ENCODE measurements at regions not wholly inside any gene's neighbourhood (a gene's known extent, or its start where the extent isn't known, plus 50 kb on each side); places are given as distances from the start of the nearest gene placed in this dataset.

GRCh38 chr7:7125963-7126362 is 56.4 kb upstream of the C1GALT1 start:
- TF ChIP-seq, protein P1, sequence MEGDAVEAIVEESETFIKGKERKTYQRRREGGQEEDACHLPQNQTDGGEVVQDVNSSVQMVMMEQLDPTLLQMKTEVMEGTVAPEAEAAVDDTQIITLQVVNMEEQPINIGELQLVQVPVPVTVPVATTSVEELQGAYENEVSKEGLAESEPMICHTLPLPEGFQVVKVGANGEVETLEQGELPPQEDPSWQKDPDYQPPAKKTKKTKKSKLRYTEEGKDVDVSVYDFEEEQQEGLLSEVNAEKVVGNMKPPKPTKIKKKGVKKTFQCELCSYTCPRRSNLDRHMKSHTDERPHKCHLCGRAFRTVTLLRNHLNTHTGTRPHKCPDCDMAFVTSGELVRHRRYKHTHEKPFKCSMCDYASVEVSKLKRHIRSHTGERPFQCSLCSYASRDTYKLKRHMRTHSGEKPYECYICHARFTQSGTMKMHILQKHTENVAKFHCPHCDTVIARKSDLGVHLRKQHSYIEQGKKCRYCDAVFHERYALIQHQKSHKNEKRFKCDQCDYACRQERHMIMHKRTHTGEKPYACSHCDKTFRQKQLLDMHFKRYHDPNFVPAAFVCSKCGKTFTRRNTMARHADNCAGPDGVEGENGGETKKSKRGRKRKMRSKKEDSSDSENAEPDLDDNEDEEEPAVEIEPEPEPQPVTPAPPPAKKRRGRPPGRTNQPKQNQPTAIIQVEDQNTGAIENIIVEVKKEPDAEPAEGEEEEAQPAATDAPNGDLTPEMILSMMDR (IDR thresholded peaks at IDR 0.05): no peak
- TF ChIP-seq POLR2A (IDR thresholded peaks at IDR 0.05) (no peak), EP300 (IDR thresholded peaks at IDR 0.05) (no peak)

Data from gastroesophageal sphincter (tissue), 3 donors.